KMS-11 (cell line): ENCODE measurements at regions not wholly inside any gene's neighbourhood (a gene's known extent, or its start where the extent isn't known, plus 50 kb on each side); places are given as distances from the start of the nearest gene placed in this dataset.

Source experiments
- H2AFZ ChIP-seq: fragments of 200-600 bp; sonication (generic); 2 replicates; pipeline ENCODE4 v1.6.1; 2016; ENCODE audit warnings: antibody characterized with exemption, mixed run types, low read depth
- H3K27ac ChIP-seq: fragments of 200-600 bp; sonication (generic); 2 replicates; pipeline ENCODE4 v1.6.1; 2016; ENCODE audit warnings: mild to moderate bottlenecking, mixed run types
- H3K27me3 ChIP-seq: fragments of 200-600 bp; sonication (generic); 2 replicates; pipeline ENCODE4 v1.6.1; 2017; ENCODE audit warnings: mild to moderate bottlenecking, low read depth, mixed run types, moderate library complexity; ENCODE audit not compliant: insufficient read depth
- H3K36me3 ChIP-seq: fragments of 200-600 bp; sonication (generic); 2 replicates; pipeline ENCODE4 v1.6.1; 2017; ENCODE audit warnings: mild to moderate bottlenecking, mixed run types; ENCODE audit not compliant: insufficient read depth
- H3K4me1 ChIP-seq: fragments of 200-600 bp; sonication (generic); 2 replicates; pipeline ENCODE4 v1.6.1; 2016; ENCODE audit warnings: mild to moderate bottlenecking, low read depth, mixed run types; ENCODE audit not compliant: poor library complexity, severe bottlenecking
- H3K4me2 ChIP-seq: fragments of 200-600 bp; sonication (generic); 2 replicates; pipeline ENCODE4 v1.7.0; 2016; ENCODE audit warnings: mild to moderate bottlenecking, mixed run types
- H3K4me3 ChIP-seq: fragments of 200-600 bp; sonication (generic); IDR thresholded peaks from 2 replicates; pipeline ENCODE4 v1.6.1; 2017; ENCODE audit warnings: low read depth, low read length, mixed read lengths; ENCODE audit not compliant: insufficient read depth
- H3K79me2 ChIP-seq: fragments of 200-600 bp; sonication (generic); 2 replicates; pipeline ENCODE4 v1.6.1; 2016; ENCODE audit warnings: low read depth, mixed run types; ENCODE audit not compliant: insufficient read depth
- H3K9ac ChIP-seq: fragments of 200-600 bp; sonication (generic); 2 replicates; pipeline ENCODE4 v1.6.1; 2016; ENCODE audit warnings: mild to moderate bottlenecking, mixed run types
- H4K20me1 ChIP-seq: fragments of 200-600 bp; sonication (generic); 2 replicates; pipeline ENCODE4 v1.6.1; 2016; ENCODE audit warnings: mild to moderate bottlenecking, mixed run types; ENCODE audit not compliant: insufficient read depth
- TF ChIP-seq, protein P1 (sequence below): fragments of 200-600 bp; sonication (generic); conservative IDR thresholded peaks from 2 replicates; pipeline ENCODE4 v1.6.1; 2017; ENCODE audit warnings: low read depth, mild to moderate bottlenecking, antibody characterized with exemption, low read length, moderate library complexity, mixed read lengths

DNA sequence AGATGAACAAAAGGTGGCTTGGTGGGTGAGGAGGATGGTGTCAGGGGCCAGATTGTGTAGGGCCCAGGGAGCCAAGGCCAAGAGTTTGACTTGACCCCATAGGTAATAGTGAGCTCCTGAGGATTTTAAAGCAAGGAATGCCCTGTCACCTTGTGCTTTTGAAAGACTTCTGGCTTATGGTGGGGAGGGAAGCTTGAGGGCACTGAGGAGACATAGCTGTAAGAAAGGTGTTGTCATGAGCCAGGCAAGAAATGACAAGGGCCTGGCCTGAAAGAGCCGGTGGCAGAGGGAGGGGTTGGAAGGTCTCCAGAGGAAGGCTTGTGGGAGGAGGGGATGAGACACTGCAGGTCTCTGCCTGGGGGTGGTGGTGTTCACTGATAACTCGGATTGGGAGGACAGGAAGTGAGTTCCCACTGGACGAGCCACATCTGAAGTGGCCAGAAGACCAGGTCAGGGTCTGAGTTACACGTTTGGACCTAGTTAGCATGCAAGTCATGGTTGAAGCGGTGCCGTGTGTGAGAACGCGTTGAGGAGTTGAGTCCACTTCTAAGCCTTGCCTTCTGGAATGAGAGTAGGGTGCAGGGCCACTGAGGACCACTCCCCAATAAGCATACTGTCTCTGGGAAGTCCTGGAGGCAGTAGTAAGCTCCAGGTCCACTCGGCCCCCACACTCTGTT lies 64.3 kb downstream of the TET3 start:
- Histone ChIP-seq H4K20me1 (no peaks in the 10 kb centered on the region; the same call in 1 of the 2 replicates), H3K4me3 (no peak overlapping the region), H3K79me2 (peaks cover 13% of the 10 kb centered on the region), H3K4me1 (peaks cover 14% of the 10 kb centered on the region), H3K36me3 (no peaks in the 10 kb centered on the region), H3K27me3 (no peaks in the 10 kb centered on the region), H3K9ac (no peak overlapping the region), H3K27ac (no peak overlapping the region), H2AFZ (no peak overlapping the region), H3K4me2 (no peak overlapping the region)
- TF ChIP-seq, protein P1, sequence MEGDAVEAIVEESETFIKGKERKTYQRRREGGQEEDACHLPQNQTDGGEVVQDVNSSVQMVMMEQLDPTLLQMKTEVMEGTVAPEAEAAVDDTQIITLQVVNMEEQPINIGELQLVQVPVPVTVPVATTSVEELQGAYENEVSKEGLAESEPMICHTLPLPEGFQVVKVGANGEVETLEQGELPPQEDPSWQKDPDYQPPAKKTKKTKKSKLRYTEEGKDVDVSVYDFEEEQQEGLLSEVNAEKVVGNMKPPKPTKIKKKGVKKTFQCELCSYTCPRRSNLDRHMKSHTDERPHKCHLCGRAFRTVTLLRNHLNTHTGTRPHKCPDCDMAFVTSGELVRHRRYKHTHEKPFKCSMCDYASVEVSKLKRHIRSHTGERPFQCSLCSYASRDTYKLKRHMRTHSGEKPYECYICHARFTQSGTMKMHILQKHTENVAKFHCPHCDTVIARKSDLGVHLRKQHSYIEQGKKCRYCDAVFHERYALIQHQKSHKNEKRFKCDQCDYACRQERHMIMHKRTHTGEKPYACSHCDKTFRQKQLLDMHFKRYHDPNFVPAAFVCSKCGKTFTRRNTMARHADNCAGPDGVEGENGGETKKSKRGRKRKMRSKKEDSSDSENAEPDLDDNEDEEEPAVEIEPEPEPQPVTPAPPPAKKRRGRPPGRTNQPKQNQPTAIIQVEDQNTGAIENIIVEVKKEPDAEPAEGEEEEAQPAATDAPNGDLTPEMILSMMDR: no peak

DNA sequence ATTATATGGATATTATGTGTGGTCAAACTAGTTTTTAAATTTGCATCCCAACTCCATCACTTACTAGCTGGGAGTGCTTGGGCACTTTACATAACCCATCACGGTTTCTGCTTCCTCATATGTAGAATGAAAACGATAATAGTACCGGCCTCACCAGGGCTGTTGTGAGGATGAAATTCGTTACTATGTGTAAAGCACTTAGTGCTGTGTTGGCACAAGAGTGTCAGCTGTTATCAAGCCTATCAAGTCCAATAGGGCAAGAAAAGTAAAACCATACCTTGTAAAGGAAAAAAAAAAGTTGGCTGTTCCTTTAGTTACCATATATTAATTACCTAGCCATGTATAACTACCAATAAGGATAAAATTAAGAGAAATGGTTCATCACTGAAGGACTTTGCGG lies 65.4 kb downstream of the TET3 start:
- H3K4me1 ChIP-seq: peaks cover 14% of the 10 kb centered on the region
- H3K9ac ChIP-seq: no peak overlapping the region
- TF ChIP-seq, protein P1: no peak
- no peak overlapping the region for H3K4me3 ChIP-seq
- no peak overlapping the region for H3K4me2 ChIP-seq
- H3K27me3 ChIP-seq: no peaks in the 10 kb centered on the region
- no peak overlapping the region for H2AFZ ChIP-seq
- H4K20me1 ChIP-seq: no peaks in the 10 kb centered on the region; the same call in 1 of the 2 replicates
- H3K36me3 ChIP-seq: no peaks in the 10 kb centered on the region
- no peak overlapping the region for H3K27ac ChIP-seq
- peaks cover 8% of the 10 kb centered on the region for H3K79me2 ChIP-seq

DNA sequence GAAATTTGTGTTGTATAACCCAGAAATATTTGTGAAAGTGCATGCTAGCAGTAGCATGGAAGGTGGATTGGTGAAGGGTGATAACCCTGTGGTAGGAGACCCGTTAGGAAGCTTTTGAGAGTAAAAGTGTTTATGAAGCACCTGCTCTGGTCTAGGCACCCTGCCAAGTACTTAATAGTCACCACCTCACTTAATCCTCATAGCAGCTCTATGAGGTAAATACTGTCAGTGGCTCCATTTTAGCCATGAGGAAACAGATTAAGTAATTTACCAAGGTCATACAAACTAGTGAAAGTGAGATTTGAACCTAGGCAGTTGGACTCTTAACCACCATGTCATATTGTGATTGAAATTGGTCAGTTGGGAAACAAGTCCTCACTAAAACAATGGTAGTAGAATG lies 66.8 kb downstream of the TET3 start:
- Histone ChIP-seq H3K79me2 (peaks cover 8% of the 10 kb centered on the region), H3K4me1 (peaks cover 14% of the 10 kb centered on the region), H3K27me3 (no peaks in the 10 kb centered on the region), H4K20me1 (no peaks in the 10 kb centered on the region; the same call in 1 of the 2 replicates), H3K27ac (no peak overlapping the region), H3K9ac (no peak overlapping the region), H2AFZ (no peak overlapping the region), H3K4me3 (no peak overlapping the region), H3K4me2 (no peak overlapping the region), H3K36me3 (no peaks in the 10 kb centered on the region)
- TF ChIP-seq, protein P1: no peak

DNA sequence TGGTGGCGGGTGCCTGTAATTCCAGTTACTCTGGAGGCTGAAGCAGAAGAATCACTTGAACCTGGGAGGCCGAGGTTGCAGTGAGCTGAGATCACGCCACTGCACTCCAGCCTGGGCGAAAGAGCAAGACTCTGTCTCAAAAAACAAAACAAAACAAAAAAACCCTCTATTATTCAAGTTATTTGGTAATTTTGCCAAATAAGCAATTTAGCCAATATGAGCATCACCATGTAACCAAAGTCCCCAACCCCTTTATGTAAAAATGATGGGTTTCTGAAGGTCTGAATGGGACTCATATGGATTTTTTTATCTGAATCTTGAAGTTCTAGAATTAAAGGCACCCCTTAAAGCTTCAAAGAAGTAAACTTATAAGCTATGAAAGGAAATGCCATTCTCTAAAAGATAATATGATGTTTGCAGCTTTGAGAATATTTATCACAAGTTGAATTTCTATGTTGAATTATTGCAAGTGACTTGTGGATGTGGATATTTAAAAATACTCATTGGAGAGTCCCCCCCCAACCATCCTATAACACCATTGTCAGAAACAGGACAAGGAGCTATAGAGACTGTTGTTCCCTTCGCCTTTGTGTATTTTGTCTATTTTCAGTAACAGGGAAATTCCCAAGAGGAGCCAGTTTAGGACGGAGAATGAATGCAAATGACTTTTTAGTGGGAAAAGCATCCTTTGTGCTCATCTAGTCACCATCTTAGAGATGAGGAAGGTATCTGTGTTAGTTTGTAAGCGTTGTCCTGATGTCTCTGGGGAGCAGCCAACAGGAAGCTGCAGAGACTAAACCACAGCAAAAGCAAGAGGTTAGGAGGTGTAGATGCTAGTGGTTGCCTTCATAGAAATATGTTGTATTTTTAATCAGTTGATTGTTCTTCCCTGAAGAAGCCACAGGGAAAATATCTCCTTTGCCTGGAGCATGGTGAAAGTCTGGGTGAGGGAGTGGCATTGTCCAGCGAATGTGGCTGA lies 68.3 kb downstream of the TET3 start:
- H3K4me1 ChIP-seq: peaks cover 14% of the 10 kb centered on the region
- TF ChIP-seq, protein P1: no peak
- H3K4me3 ChIP-seq: no peak overlapping the region
- no peaks in the 10 kb centered on the region for H3K36me3 ChIP-seq
- H3K9ac ChIP-seq: no peak overlapping the region
- H3K27me3 ChIP-seq: no peaks in the 10 kb centered on the region
- H3K27ac ChIP-seq: no peak overlapping the region
- H2AFZ ChIP-seq: no peak overlapping the region
- H3K4me2 ChIP-seq: no peak overlapping the region
- no peaks in the 10 kb centered on the region; the same call in 1 of the 2 replicates for H4K20me1 ChIP-seq
- H3K79me2 ChIP-seq: peaks cover 8% of the 10 kb centered on the region
